ENCODE measurements at regions not wholly inside any gene's neighbourhood (a gene's known extent, or its start where the extent isn't known, plus 50 kb on each side); places are given as distances from the start of the nearest gene placed in this dataset.
"Not testable (repeated sequence)": the region's sequence is repeated elsewhere in the genome, so short reads cannot be mapped to it uniquely, and the experiment has no call there.

GRCh38 chr2:128506534-128506933, 187.9 kb upstream of the HS6ST1 start:
- H3K4me1 ChIP-seq (ENCODE audit: insufficient read depth, low read length): peaks cover 8% of the 10 kb centered on the region
- no peaks in the 10 kb centered on the region for H3K27me3 ChIP-seq (ENCODE audit: insufficient read depth, low read length)
- no peaks in the 10 kb centered on the region for H3K9me3 ChIP-seq (ENCODE audit: low read depth, low read length)
- no peak overlapping the region for H3K4me3 ChIP-seq (ENCODE audit: low read length)

- Histone ChIP-seq H3K4me1 (ENCODE audit: insufficient read depth, low read length) (peaks cover 43% of the 10 kb centered on the region), H3K9me3 (ENCODE audit: low read depth, low read length) (no peaks in the 10 kb centered on the region), H3K4me3 (ENCODE audit: low read length) (no peak overlapping the region), H3K27me3 (ENCODE audit: insufficient read depth, low read length) (no peaks in the 10 kb centered on the region)
Measured at GRCh38 chr2:128510701-128511397, 192.2 kb upstream of the HS6ST1 start.

- Histone ChIP-seq H3K4me1 (ENCODE audit: insufficient read depth, low read length) (peaks cover 43% of the 10 kb centered on the region), H3K4me3 (ENCODE audit: low read length) (no peak overlapping the region), H3K9me3 (ENCODE audit: low read depth, low read length) (no peaks in the 10 kb centered on the region), H3K27me3 (ENCODE audit: insufficient read depth, low read length) (no peaks in the 10 kb centered on the region)
Measured at GRCh38 chr2:128511731-128512378, 193.2 kb upstream of the HS6ST1 start.

DNA sequence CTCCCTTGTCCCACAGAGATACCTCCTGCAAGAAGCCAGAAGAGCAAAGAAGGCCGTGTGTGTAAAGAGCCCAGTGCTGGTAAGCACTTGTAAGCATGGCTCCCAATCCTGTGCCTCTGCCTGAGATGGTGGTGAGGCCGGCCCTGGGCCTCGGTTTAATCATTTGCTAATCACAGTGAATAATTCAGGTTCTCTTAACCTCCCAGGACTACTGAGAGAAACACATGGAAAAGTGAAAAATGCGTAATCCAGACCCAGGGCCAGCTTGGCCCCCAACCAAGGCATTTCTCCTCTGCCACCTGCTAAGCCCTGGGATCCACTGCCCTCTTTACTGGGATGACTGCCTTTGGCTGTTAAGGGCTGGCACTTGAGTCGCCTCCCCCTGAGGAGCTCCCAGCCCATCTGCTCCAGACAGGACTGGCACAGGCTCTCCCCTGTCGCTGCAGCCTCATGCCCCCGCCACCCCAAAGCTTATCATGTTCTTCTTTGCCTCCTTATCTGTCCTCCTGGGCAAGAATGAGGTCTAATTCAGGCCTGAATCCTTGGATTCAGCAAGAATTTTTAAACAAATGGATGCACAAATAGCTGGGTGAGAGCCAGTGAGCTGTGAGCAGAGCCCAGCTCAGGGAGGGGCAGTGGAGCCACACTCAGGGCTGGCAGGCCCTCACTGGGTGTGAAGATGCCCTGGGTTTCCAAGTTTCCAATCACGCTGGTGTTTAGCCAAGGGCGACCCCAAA, 193.9 kb upstream of the HS6ST1 start:
- H3K27me3 ChIP-seq (ENCODE audit: insufficient read depth, low read length): no peaks in the 10 kb centered on the region
- no peak overlapping the region for H3K4me3 ChIP-seq (ENCODE audit: low read length)
- peaks cover 43% of the 10 kb centered on the region for H3K4me1 ChIP-seq (ENCODE audit: insufficient read depth, low read length)
- H3K9me3 ChIP-seq (ENCODE audit: low read depth, low read length): no peaks in the 10 kb centered on the region

DNA sequence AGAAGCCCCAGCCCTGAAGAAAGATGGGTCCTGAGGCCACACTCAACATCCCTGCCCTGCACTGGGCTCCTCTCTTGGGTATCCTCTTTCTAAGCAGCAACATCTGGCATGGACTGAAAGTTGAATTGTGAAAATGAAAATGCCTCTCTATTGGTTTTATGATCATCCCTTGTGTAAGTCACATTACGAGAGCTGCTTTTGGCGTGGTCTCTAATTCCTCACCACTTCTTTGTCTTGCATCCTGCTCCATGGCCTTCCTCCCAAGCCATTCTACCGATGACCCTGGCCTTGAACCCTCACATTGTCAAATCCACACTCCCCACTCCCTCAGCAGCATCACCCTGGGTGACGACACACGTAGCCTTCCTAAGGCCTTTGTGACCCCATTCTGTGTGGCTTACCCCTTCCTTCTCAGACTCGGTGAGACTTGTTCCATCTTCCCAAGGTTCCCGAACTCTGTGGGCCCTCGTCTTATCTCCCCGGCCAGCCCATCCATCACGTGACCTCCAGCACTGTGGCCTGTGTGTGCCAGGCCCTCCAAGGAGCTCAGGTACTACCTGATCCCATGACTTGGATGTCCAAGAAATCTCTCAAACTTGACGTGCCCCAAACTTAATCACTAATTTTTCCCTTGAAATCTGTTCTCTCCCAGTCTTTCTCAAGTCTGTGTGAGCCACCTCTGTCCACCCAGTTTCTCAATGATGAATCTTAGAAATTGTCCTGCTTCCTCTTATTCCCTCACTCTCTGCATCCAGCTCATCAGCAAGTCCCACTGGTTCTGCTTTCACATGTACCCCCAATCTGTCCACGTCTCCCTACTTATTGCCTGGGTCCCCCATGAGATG, 194.7 kb upstream of the HS6ST1 start:
- Histone ChIP-seq H3K27me3 (ENCODE audit: insufficient read depth, low read length) (no peaks in the 10 kb centered on the region), H3K4me1 (ENCODE audit: insufficient read depth, low read length) (peaks cover 43% of the 10 kb centered on the region), H3K9me3 (ENCODE audit: low read depth, low read length) (no peaks in the 10 kb centered on the region), H3K4me3 (ENCODE audit: low read length) (no peak overlapping the region)

DNA sequence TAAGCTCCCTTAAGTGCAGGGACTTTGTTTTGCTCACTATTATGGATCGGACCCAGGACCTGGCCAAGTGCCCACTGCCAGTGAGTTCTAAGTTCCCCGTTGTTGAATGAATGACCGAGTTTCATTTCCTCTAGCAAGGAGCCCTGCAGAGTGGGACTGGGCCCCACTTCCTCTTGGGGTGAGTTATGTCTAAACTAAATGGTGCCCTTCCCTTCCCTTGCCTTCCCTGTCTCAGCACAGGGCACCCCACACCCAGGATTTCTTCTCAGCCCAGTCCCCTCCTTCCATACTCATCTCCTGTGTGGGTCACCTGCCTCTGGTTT, 195.3 kb upstream of the HS6ST1 start:
- H3K4me1 ChIP-seq (ENCODE audit: insufficient read depth, low read length): peaks cover 43% of the 10 kb centered on the region
- no peak overlapping the region for H3K4me3 ChIP-seq (ENCODE audit: low read length)
- H3K9me3 ChIP-seq (ENCODE audit: low read depth, low read length): no peaks in the 10 kb centered on the region
- no peaks in the 10 kb centered on the region for H3K27me3 ChIP-seq (ENCODE audit: insufficient read depth, low read length)

DNA sequence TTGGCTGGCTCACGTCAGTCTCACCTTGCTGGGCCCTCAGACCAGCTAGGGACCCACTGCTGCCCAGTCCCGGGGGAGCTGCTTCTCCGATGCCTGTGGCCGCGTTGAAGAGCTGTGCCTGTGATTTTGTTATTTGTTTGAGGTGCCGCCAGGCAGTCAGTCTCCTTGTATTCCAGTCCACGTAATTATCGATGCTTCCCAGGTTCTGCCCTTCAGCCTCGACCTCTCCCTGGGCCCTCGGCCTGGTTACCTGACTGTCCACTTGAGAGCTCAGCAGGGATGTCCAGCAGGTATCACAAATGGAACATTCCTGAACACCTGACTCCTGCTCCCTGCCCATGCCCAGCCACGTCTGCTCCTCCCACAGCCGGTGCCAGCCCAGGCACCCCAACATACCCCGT, 195.9 kb upstream of the HS6ST1 start:
- Histone ChIP-seq H3K9me3 (ENCODE audit: low read depth, low read length) (no peaks in the 10 kb centered on the region), H3K27me3 (ENCODE audit: insufficient read depth, low read length) (no peaks in the 10 kb centered on the region), H3K4me1 (ENCODE audit: insufficient read depth, low read length) (peaks cover 44% of the 10 kb centered on the region), H3K4me3 (ENCODE audit: low read length) (no peak overlapping the region)

- no peak overlapping the region for H3K4me3 ChIP-seq (ENCODE audit: low read length)
- H3K9me3 ChIP-seq (ENCODE audit: low read depth, low read length): no peaks in the 10 kb centered on the region
- peaks cover 51% of the 10 kb centered on the region for H3K4me1 ChIP-seq (ENCODE audit: insufficient read depth, low read length)
- no peaks in the 10 kb centered on the region for H3K27me3 ChIP-seq (ENCODE audit: insufficient read depth, low read length)
Measured at GRCh38 chr2:128516938-128517337, 198.3 kb upstream of the HS6ST1 start.

GRCh38 chr2:128519028-128519427, 200.4 kb upstream of the HS6ST1 start:
- peaks cover 30% of the 10 kb centered on the region for H3K4me1 ChIP-seq (ENCODE audit: insufficient read depth, low read length)
- H3K9me3 ChIP-seq (ENCODE audit: low read depth, low read length); H3K27me3 ChIP-seq (ENCODE audit: insufficient read depth, low read length); H3K4me3 ChIP-seq (ENCODE audit: low read length): not testable (repeated sequence)

DNA sequence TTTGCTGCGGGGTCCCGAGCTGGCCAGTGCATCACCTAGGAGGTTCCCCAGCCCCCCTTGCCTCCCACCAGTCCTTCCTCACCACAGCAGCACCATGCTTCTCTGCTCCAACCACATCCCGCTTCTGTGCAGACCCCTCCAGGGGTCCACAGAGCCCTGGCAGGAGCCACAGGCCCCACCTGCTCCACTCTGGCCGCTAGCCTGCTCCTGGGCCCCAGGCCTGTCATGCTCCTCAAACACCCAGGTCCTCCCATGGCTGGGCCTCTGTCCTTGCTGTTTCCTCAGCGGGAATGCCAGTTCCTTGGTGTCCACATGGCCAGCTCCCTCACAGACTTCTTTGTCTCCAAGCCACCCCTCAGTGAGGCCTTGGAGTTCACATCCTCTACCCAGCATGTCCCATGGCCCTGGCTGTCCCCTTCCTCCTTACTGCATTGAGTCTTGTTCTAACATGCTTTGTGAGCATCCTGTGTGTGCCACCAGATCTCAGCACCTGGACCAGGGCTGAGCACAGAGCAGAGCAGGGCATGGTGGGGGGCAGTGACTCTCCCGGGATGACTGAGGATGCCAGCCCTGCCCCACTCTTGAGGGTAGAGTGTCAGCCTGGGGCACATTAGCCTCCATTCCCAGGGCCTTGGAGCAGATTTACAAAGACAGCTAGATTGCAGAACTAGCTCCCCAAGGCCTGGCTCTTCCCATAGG, 201.0 kb upstream of the HS6ST1 start:
- Histone ChIP-seq H3K4me3 (ENCODE audit: low read length) (no peak overlapping the region), H3K9me3 (ENCODE audit: low read depth, low read length) (no peaks in the 10 kb centered on the region), H3K4me1 (ENCODE audit: insufficient read depth, low read length) (peaks cover 24% of the 10 kb centered on the region), H3K27me3 (ENCODE audit: insufficient read depth, low read length) (no peaks in the 10 kb centered on the region)

- no peaks in the 10 kb centered on the region for H3K9me3 ChIP-seq (ENCODE audit: low read depth, low read length)
- no peaks in the 10 kb centered on the region for H3K27me3 ChIP-seq (ENCODE audit: insufficient read depth, low read length)
- H3K4me3 ChIP-seq (ENCODE audit: low read length): no peak overlapping the region
- peaks cover 20% of the 10 kb centered on the region for H3K4me1 ChIP-seq (ENCODE audit: insufficient read depth, low read length)
Measured at GRCh38 chr2:128520340-128520739, 201.7 kb upstream of the HS6ST1 start.

DNA sequence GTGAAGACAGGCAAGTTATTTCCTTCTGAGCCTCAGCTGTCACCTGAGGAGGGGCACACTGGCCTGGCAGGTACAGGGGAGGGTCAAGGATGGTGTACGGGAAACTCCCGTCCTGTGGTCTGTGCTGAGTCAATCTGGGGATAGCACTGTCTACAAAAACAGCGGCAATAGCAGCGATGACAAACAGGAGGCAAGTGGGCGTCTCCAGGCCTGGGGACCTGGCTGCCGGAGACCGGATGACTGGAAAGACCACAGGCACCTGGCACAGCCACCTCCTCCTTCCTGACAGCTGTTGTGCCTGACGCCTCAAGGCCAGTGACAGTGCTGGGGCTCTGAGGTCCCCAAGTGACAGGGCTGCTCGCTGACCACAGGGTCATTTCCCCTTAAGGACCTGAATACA, 202.1 kb upstream of the HS6ST1 start:
- H3K27me3 ChIP-seq (ENCODE audit: insufficient read depth, low read length): no peaks in the 10 kb centered on the region
- no peak overlapping the region for H3K4me3 ChIP-seq (ENCODE audit: low read length)
- peaks cover 20% of the 10 kb centered on the region for H3K4me1 ChIP-seq (ENCODE audit: insufficient read depth, low read length)
- H3K9me3 ChIP-seq (ENCODE audit: low read depth, low read length): no peaks in the 10 kb centered on the region

- peaks cover 20% of the 10 kb centered on the region for H3K4me1 ChIP-seq (ENCODE audit: insufficient read depth, low read length)
- no peak overlapping the region for H3K4me3 ChIP-seq (ENCODE audit: low read length)
- H3K9me3 ChIP-seq (ENCODE audit: low read depth, low read length): no peaks in the 10 kb centered on the region
- H3K27me3 ChIP-seq (ENCODE audit: insufficient read depth, low read length): no peaks in the 10 kb centered on the region
Measured at GRCh38 chr2:128521482-128521881, 202.8 kb upstream of the HS6ST1 start.

- H3K4me1 ChIP-seq (ENCODE audit: insufficient read depth, low read length): peaks cover 20% of the 10 kb centered on the region
- no peaks in the 10 kb centered on the region for H3K27me3 ChIP-seq (ENCODE audit: insufficient read depth, low read length)
- no peak overlapping the region for H3K4me3 ChIP-seq (ENCODE audit: low read length)
- H3K9me3 ChIP-seq (ENCODE audit: low read depth, low read length): no peaks in the 10 kb centered on the region
Measured at GRCh38 chr2:128522829-128523228, 204.2 kb upstream of the HS6ST1 start.

Data from mononuclear cell (primary cell).